ENCODE measurements at regions not wholly inside any gene's neighbourhood (a gene's known extent, or its start where the extent isn't known, plus 50 kb on each side); places are given as distances from the start of the nearest gene placed in this dataset.
"Not testable (repeated sequence)": the region's sequence is repeated elsewhere in the genome, so short reads cannot be mapped to it uniquely, and the experiment has no call there.

DNA sequence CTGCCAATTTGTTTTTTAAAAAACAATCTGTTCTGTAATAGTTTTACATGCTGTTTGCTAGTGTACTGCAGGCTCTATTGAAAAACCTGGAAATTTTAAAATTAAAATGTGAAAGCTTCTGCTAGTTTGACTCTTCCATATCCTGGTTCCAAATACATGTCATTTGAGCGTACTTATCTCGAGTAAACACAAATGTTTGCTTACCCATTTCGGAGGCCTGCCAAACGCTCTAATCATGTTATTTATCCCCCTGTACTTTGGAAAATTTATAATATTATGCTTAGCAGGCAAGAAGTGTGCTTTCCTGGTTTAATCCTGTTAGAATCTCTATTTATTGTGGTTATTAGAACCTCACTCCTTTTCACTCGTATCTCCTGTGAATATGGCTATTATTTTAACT, 476.8 kb upstream of the CYLC2 start:
- DNase-seq (no peak), ATAC-seq (ENCODE audit: low FRiP score) (no peak)
- peaks cover 2% of the 10 kb centered on the region for H3K9me3 ChIP-seq (ENCODE audit: control insufficient read depth, low read length)
- intact Hi-C loops (cut with DNase I): no loop called here
- no peaks in the 10 kb centered on the region for H3K27me3 ChIP-seq (ENCODE audit: control insufficient read depth in 1 of 2, insufficient read depth in 2 of 2, low read length in 1 of 2)
- H3K36me3 ChIP-seq (ENCODE audit: control insufficient read depth in 1 of 2, insufficient read depth in 2 of 2, low read length in 1 of 2): no peaks in the 10 kb centered on the region
- no peak overlapping the region for H3K27ac ChIP-seq (ENCODE audit: low read depth in 1 of 2, low read length in 2 of 2)
- no peak overlapping the region for H3K4me3 ChIP-seq (ENCODE audit: low read length in 2 of 2)
- no peaks in the 10 kb centered on the region for H3K4me1 ChIP-seq (ENCODE audit: control insufficient read depth in 1 of 2, insufficient read depth in 2 of 2, low read length in 2 of 2)
- 23 to 31% methylated on average over 5 of the region's 5 CpGs for whole genome bisulfite sequencing, 2 donors

DNA sequence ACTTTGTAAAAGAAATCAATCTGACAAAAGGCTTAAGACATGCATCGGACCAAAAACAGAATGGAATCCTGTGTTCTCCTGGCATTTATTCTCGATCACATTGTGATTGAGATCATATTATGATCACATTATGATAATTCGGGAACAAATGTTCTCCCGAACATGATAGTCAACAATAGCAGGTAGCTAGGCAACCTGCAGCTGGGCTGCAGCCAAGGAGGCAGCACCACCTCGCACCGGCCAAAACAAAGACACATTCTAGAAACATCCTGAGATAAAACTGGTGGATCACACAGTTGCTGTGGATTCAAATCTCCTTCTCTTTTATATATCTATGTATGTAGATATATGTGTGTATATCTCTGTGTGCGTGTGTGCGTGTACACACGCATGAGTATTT, 480.6 kb upstream of the CYLC2 start:
- Histone ChIP-seq H3K27me3 (ENCODE audit: control insufficient read depth in 1 of 2, insufficient read depth in 2 of 2, low read length in 1 of 2) (no peaks in the 10 kb centered on the region), H3K36me3 (ENCODE audit: control insufficient read depth in 1 of 2, insufficient read depth in 2 of 2, low read length in 1 of 2) (no peaks in the 10 kb centered on the region), H3K4me1 (ENCODE audit: control insufficient read depth in 1 of 2, insufficient read depth in 2 of 2, low read length in 2 of 2) (no peaks in the 10 kb centered on the region), H3K9me3 (ENCODE audit: control insufficient read depth, low read length) (peaks cover 2% of the 10 kb centered on the region), H3K4me3 (ENCODE audit: low read length in 2 of 2) (no peak overlapping the region), H3K27ac (ENCODE audit: low read depth in 1 of 2, low read length in 2 of 2) (no peak overlapping the region)
- DNase-seq (no peak), ATAC-seq (ENCODE audit: low FRiP score) (no peak)
- 85% methylated on average over 9 of the region's 9 CpGs for WGBS, 2 donors
- intact Hi-C loops (cut with DNase I): no loop called here

DNA sequence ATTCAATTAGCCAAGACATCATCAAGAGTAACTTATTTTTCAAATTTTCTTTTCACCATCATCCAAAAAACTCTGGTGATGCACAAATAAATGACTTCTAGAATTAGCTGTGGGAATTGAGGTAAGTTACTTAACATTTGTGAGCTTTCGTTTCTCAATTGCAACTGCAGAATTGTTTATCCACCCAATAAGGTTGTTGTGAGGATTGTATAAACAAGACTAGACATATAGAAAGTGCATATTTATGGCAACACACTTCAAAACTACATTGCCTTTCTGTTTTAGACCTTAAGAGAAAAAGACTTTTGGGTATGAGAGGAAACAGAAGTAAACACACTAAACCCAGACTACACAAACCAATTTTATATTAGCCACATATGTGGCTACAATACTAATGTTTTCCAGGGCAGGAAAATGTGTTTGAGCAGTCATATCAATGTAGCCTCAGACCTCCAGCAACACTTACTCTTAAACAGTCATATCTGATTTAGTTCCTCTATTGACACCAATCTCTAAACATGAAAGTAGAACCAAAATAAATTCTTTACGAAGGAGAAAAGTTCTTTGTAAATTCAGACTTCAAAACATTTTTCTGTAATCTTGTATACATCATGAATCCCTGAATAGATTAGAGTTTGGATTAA, 488.0 kb upstream of the CYLC2 start:
- Histone ChIP-seq H3K27ac (ENCODE audit: low read depth in 1 of 2, low read length in 2 of 2) (no peak overlapping the region), H3K4me3 (ENCODE audit: low read length in 2 of 2) (no peak overlapping the region), H3K9me3 (ENCODE audit: control insufficient read depth, low read length) (peaks cover 1% of the 10 kb centered on the region), H3K4me1 (ENCODE audit: control insufficient read depth in 1 of 2, insufficient read depth in 2 of 2, low read length in 2 of 2) (no peaks in the 10 kb centered on the region), H3K36me3 (ENCODE audit: control insufficient read depth in 1 of 2, insufficient read depth in 2 of 2, low read length in 1 of 2) (no peaks in the 10 kb centered on the region), H3K27me3 (ENCODE audit: control insufficient read depth in 1 of 2, insufficient read depth in 2 of 2, low read length in 1 of 2) (no peaks in the 10 kb centered on the region)
- ATAC-seq (ENCODE audit: low FRiP score) (no peak), DNase-seq (no peak)
- WGBS, 2 donors: 62 to 70% methylated on average over 2 of the region's 2 CpGs
- intact Hi-C loops (cut with DNase I): no loop called here

DNA sequence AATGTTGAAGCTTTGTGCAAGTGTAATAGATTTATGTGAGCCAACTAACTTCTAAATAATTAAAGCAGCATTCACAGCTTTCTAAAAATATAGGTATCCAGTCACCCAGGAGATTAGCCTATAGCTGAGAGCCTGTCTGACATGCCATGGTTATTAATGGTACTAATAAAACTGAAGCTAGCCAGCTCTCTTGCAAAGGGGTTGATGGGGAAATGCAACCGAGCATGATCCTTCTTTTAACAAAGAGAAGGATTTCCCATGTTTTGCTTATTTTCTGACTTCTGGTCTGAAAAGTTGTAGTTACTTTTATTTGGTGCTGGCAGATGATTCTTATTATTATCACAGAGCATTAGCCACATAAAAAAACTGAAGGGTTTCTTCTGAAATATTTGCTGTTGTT, 488.7 kb upstream of the CYLC2 start:
- Histone ChIP-seq H3K36me3 (ENCODE audit: control insufficient read depth in 1 of 2, insufficient read depth in 2 of 2, low read length in 1 of 2) (no peaks in the 10 kb centered on the region), H3K27ac (ENCODE audit: low read depth in 1 of 2, low read length in 2 of 2) (no peak overlapping the region), H3K9me3 (ENCODE audit: control insufficient read depth, low read length) (peaks cover 1% of the 10 kb centered on the region), H3K4me3 (ENCODE audit: low read length in 2 of 2) (no peak overlapping the region), H3K27me3 (ENCODE audit: control insufficient read depth in 1 of 2, insufficient read depth in 2 of 2, low read length in 1 of 2) (no peaks in the 10 kb centered on the region), H3K4me1 (ENCODE audit: control insufficient read depth in 1 of 2, insufficient read depth in 2 of 2, low read length in 2 of 2) (no peaks in the 10 kb centered on the region)
- intact Hi-C loops (cut with DNase I): no loop called here
- WGBS, 2 donors: 10 to 28% methylated on average over 1 of the region's 1 CpG
- ATAC-seq (ENCODE audit: low FRiP score): no peak
- DNase-seq: no peak

GRCh38 chr9:102499468-102499867, 495.7 kb upstream of the CYLC2 start:
- DNase-seq (no peak), ATAC-seq (ENCODE audit: low FRiP score) (no peak)
- Histone ChIP-seq H3K4me1 (ENCODE audit: control insufficient read depth in 1 of 2, insufficient read depth in 2 of 2, low read length in 2 of 2) (no peaks in the 10 kb centered on the region), H3K4me3 (ENCODE audit: low read length in 2 of 2) (no peak overlapping the region), H3K9me3 (ENCODE audit: control insufficient read depth, low read length) (peaks cover 1% of the 10 kb centered on the region), H3K27ac (ENCODE audit: low read depth in 1 of 2, low read length in 2 of 2) (no peak overlapping the region), H3K27me3 (ENCODE audit: control insufficient read depth in 1 of 2, insufficient read depth in 2 of 2, low read length in 1 of 2) (no peaks in the 10 kb centered on the region), H3K36me3 (ENCODE audit: control insufficient read depth in 1 of 2, insufficient read depth in 2 of 2, low read length in 1 of 2) (no peaks in the 10 kb centered on the region)
- WGBS, 2 donors: 21 to 54% methylated on average over 1 of the region's 1 CpG
- intact Hi-C loops (cut with DNase I): no loop called here

- intact Hi-C loops (cut with DNase I): no loop called here
- no peak for ATAC-seq (ENCODE audit: low FRiP score)
- WGBS, 2 donors: 86 to 93% methylated on average over 9 of the region's 9 CpGs
These were observed 497.4 kb upstream of the CYLC2 start for GRCh38 chr9:102497709-102498108.

GRCh38 chr9:102486976-102487375, 508.2 kb upstream of the CYLC2 start:
- intact Hi-C loops (cut with DNase I); DNase-seq; H3K4me3 ChIP-seq (ENCODE audit: low read length in 2 of 2); ATAC-seq (ENCODE audit: low FRiP score); H3K9me3 ChIP-seq (ENCODE audit: control insufficient read depth, low read length); H3K27ac ChIP-seq (ENCODE audit: low read depth in 1 of 2, low read length in 2 of 2); H3K27me3 ChIP-seq (ENCODE audit: control insufficient read depth in 1 of 2, insufficient read depth in 2 of 2, low read length in 1 of 2); H3K36me3 ChIP-seq (ENCODE audit: control insufficient read depth in 1 of 2, insufficient read depth in 2 of 2, low read length in 1 of 2); H3K4me1 ChIP-seq (ENCODE audit: control insufficient read depth in 1 of 2, insufficient read depth in 2 of 2, low read length in 2 of 2): not testable (repeated sequence)
- 95 to 97% methylated on average over 25 of the region's 25 CpGs for WGBS, 2 donors

More at GRCh38 chr9:102497709-102498108, 497.4 kb upstream of the CYLC2 start:
- Histone ChIP-seq H3K27ac (ENCODE audit: low read depth in 1 of 2, low read length in 2 of 2) (no peak overlapping the region), H3K27me3 (ENCODE audit: control insufficient read depth in 1 of 2, insufficient read depth in 2 of 2, low read length in 1 of 2) (no peaks in the 10 kb centered on the region), H3K36me3 (ENCODE audit: control insufficient read depth in 1 of 2, insufficient read depth in 2 of 2, low read length in 1 of 2) (no peaks in the 10 kb centered on the region), H3K4me1 (ENCODE audit: control insufficient read depth in 1 of 2, insufficient read depth in 2 of 2, low read length in 2 of 2) (no peaks in the 10 kb centered on the region), H3K4me3 (ENCODE audit: low read length in 2 of 2) (no peak overlapping the region), H3K9me3 (ENCODE audit: control insufficient read depth, low read length) (no peaks in the 10 kb centered on the region)
- DNase-seq: no peak

GRCh38 chr9:102483651-102484050, 511.5 kb upstream of the CYLC2 start:
- WGBS, 2 donors: 8 to 12% methylated on average over 1 of the region's 1 CpG
- Histone ChIP-seq H3K36me3 (ENCODE audit: control insufficient read depth in 1 of 2, insufficient read depth in 2 of 2, low read length in 1 of 2) (no peaks in the 10 kb centered on the region), H3K4me3 (ENCODE audit: low read length in 2 of 2) (no peak overlapping the region), H3K27me3 (ENCODE audit: control insufficient read depth in 1 of 2, insufficient read depth in 2 of 2, low read length in 1 of 2) (no peaks in the 10 kb centered on the region), H3K27ac (ENCODE audit: low read depth in 1 of 2, low read length in 2 of 2) (no peak overlapping the region), H3K4me1 (ENCODE audit: control insufficient read depth in 1 of 2, insufficient read depth in 2 of 2, low read length in 2 of 2) (no peaks in the 10 kb centered on the region), H3K9me3 (ENCODE audit: control insufficient read depth, low read length) (no peaks in the 10 kb centered on the region)
- intact Hi-C loops (cut with DNase I): no loop called here
- no peak for ATAC-seq (ENCODE audit: low FRiP score)
- DNase-seq: no peak

- H3K4me3 ChIP-seq (ENCODE audit: low read length in 2 of 2): no peak overlapping the region
- no peak overlapping the region for H3K27ac ChIP-seq (ENCODE audit: low read depth in 1 of 2, low read length in 2 of 2)
- ATAC-seq (ENCODE audit: low FRiP score) (no peak), DNase-seq (no peak)
- H3K36me3 ChIP-seq (ENCODE audit: control insufficient read depth in 1 of 2, insufficient read depth in 2 of 2, low read length in 1 of 2): no peaks in the 10 kb centered on the region
- no peaks in the 10 kb centered on the region for H3K4me1 ChIP-seq (ENCODE audit: control insufficient read depth in 1 of 2, insufficient read depth in 2 of 2, low read length in 2 of 2)
- H3K9me3 ChIP-seq (ENCODE audit: control insufficient read depth, low read length): no peaks in the 10 kb centered on the region
- 95% methylated on average over 1 of the region's 1 CpG for WGBS, 2 donors
- no peaks in the 10 kb centered on the region for H3K27me3 ChIP-seq (ENCODE audit: control insufficient read depth in 1 of 2, insufficient read depth in 2 of 2, low read length in 1 of 2)
- intact Hi-C loops (cut with DNase I): no loop called here
These were observed 512.4 kb upstream of the CYLC2 start for GRCh38 chr9:102482776-102483175.
